ENCODE measurements at regions not wholly inside any gene's neighbourhood (a gene's known extent, or its start where the extent isn't known, plus 50 kb on each side); places are given as distances from the start of the nearest gene placed in this dataset.

DNA sequence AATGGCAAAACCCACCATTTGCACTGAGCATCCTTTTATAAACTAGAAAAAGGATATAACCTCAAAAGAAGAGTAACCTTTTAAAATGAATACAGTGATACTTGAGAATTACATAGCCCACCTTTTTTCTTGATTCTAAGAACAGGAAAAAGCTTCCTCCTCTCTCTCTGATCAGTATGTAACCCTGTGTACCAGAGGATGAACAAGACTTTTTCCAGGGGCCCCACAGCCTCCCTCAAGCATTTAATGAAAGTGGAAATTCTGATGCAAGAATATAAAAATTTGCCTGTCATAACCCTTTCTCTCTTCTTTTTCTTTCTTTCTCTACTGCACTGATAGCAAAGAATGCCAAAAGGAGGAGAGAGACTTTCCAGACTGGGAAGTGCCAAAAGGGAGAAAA lies 64.2 kb upstream of the BTN3A2 start:
- Histone ChIP-seq H3K36me3 (ENCODE audit: insufficient read depth, low read length, poor library complexity, severe bottlenecking) (no peaks in the 10 kb centered on the region), H3K27me3 (replicated peaks; ENCODE audit: insufficient read depth, low read depth, low read length, poor library complexity) (no peaks in the 10 kb centered on the region), H3K4me3 (ENCODE audit: low read depth, low read length, poor library complexity, severe bottlenecking) (no peak overlapping the region), H3K27ac (ENCODE audit: low read depth, low read length, poor library complexity, severe bottlenecking) (no peak overlapping the region), H3K9me3 (ENCODE audit: low read depth, low read length, poor library complexity, severe bottlenecking) (no peaks in the 10 kb centered on the region), H3K4me1 (ENCODE audit: insufficient read depth, low read length, poor library complexity, severe bottlenecking) (no peaks in the 10 kb centered on the region)
- no peak for TF ChIP-seq EZH2 (IDR thresholded peaks at IDR 0.05; ENCODE audit: borderline replicate concordance, low read depth, low read length, poor library complexity, severe bottlenecking)
- TF ChIP-seq, protein P1, sequence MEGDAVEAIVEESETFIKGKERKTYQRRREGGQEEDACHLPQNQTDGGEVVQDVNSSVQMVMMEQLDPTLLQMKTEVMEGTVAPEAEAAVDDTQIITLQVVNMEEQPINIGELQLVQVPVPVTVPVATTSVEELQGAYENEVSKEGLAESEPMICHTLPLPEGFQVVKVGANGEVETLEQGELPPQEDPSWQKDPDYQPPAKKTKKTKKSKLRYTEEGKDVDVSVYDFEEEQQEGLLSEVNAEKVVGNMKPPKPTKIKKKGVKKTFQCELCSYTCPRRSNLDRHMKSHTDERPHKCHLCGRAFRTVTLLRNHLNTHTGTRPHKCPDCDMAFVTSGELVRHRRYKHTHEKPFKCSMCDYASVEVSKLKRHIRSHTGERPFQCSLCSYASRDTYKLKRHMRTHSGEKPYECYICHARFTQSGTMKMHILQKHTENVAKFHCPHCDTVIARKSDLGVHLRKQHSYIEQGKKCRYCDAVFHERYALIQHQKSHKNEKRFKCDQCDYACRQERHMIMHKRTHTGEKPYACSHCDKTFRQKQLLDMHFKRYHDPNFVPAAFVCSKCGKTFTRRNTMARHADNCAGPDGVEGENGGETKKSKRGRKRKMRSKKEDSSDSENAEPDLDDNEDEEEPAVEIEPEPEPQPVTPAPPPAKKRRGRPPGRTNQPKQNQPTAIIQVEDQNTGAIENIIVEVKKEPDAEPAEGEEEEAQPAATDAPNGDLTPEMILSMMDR (conservative IDR thresholded peaks at IDR 0.05; ENCODE audit: low read depth, low read length), result no peak
- POLR2A ChIA-PET (ENCODE audit: low non-redundant PET), result interaction anchor here (0.6 kb wide), 2 partner anchors 268 to 850 kb away, joined by 3 read pairs; no protein-coding TSS in a partner anchor
- BruUV-seq (replicated peaks), result no TSS peak
- CTCF ChIA-PET, result no interaction called here
- DNase-seq (ENCODE audit: low spot score), result no peak
- intact Hi-C loops (cut with micrococcal nuclease; ENCODE audit: unreplicated experiment), result no loop called here

DNA sequence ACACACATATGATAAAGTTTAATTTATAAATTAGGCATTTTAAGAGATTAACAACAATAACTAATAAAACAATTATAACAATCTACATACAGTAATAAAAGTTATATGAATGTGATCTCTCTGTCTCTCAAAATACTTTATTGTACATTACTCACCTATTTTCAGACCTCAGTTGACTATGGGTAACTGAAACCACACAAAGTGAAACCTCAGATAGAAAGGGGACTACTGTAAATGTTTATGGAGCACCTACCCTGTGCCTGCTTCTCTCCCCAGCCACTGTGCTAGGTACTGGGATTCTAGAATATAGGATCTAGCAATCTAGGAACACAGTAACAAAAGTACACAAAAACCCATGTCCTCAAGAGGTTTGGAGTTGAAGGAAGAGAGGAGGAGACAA lies 63.4 kb upstream of the BTN3A2 start:
- H3K4me3 ChIP-seq (ENCODE audit: low read depth, low read length, poor library complexity, severe bottlenecking), result no peak overlapping the region
- ChIA-PET POLR2A (ENCODE audit: low non-redundant PET) (no interaction called here), CTCF (no interaction called here)
- H3K27me3 ChIP-seq (replicated peaks; ENCODE audit: insufficient read depth, low read depth, low read length, poor library complexity), result no peaks in the 10 kb centered on the region
- BruUV-seq (replicated peaks), result no TSS peak
- H3K27ac ChIP-seq (ENCODE audit: low read depth, low read length, poor library complexity, severe bottlenecking), result no peak overlapping the region
- intact Hi-C loops (cut with micrococcal nuclease; ENCODE audit: unreplicated experiment), result no loop called here
- H3K9me3 ChIP-seq (ENCODE audit: low read depth, low read length, poor library complexity, severe bottlenecking), result no peaks in the 10 kb centered on the region
- no peak for TF ChIP-seq EZH2 (IDR thresholded peaks at IDR 0.05; ENCODE audit: borderline replicate concordance, low read depth, low read length, poor library complexity, severe bottlenecking)
- TF ChIP-seq, protein P1 (conservative IDR thresholded peaks at IDR 0.05; ENCODE audit: low read depth, low read length), result no peak
- no peaks in the 10 kb centered on the region for H3K36me3 ChIP-seq (ENCODE audit: insufficient read depth, low read length, poor library complexity, severe bottlenecking)
- no peak for DNase-seq (ENCODE audit: low spot score)
- H3K4me1 ChIP-seq (ENCODE audit: insufficient read depth, low read length, poor library complexity, severe bottlenecking), result no peaks in the 10 kb centered on the region

DNA sequence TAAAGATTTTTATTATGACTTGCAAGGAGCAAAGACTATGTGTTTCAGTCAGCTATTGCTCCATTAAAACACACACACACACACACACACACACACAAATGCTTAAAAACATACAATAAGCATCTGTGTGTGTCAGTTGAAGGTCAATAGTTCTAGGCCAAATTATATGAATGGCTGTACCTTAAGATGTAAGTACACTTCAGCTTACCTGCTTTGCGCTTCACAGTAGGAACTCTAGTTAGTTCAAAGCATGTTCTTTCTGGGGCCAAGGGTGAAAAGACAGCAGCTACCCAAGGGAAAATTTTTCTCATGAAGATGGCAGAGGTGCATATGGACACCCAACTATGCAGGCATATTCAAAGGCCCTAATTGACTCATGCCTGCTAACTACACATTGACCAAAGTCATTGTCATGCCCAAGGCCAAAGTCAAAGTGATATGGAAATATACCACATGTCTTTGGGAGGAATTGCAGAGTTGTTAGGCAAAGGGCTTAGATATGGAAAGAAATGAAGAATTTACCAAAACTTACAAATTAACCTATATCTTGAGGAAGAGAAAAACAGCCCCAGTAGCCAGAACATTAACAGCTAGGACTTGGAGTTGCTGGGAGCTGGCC lies 61.9 kb upstream of the BTN3A2 start:
- Histone ChIP-seq H3K27me3 (replicated peaks; ENCODE audit: insufficient read depth, low read depth, low read length, poor library complexity) (no peaks in the 10 kb centered on the region), H3K9me3 (ENCODE audit: low read depth, low read length, poor library complexity, severe bottlenecking) (no peaks in the 10 kb centered on the region), H3K36me3 (ENCODE audit: insufficient read depth, low read length, poor library complexity, severe bottlenecking) (no peaks in the 10 kb centered on the region), H3K4me3 (ENCODE audit: low read depth, low read length, poor library complexity, severe bottlenecking) (no peak overlapping the region), H3K27ac (ENCODE audit: low read depth, low read length, poor library complexity, severe bottlenecking) (no peak overlapping the region), H3K4me1 (ENCODE audit: insufficient read depth, low read length, poor library complexity, severe bottlenecking) (no peaks in the 10 kb centered on the region)
- intact Hi-C loops (cut with micrococcal nuclease; ENCODE audit: unreplicated experiment), result no loop called here
- CTCF ChIA-PET, result no interaction called here
- DNase-seq (ENCODE audit: low spot score), result no peak
- TF ChIP-seq, protein P1 (conservative IDR thresholded peaks at IDR 0.05; ENCODE audit: low read depth, low read length), result no peak
- no peak for TF ChIP-seq EZH2 (IDR thresholded peaks at IDR 0.05; ENCODE audit: borderline replicate concordance, low read depth, low read length, poor library complexity, severe bottlenecking)
- POLR2A ChIA-PET (ENCODE audit: low non-redundant PET), result no interaction called here
- BruUV-seq (replicated peaks), result no TSS peak

Measured in A673 (cell line).